Erythroblast (primary cell): ENCODE measurements at regions not wholly inside any gene's neighbourhood (a gene's known extent, or its start where the extent isn't known, plus 50 kb on each side); places are given as distances from the start of the nearest gene placed in this dataset.

Experiments used
- GATA1 ChIP-seq: IDR thresholded peaks from 2 replicates; pipeline ENCODE4 v1.6.1; 2011; ENCODE audit warnings: low read depth, mild to moderate bottlenecking, control low read depth, low read length, moderate library complexity
- POLR2A ChIP-seq: IDR thresholded peaks from 2 replicates; pipeline ENCODE4 v1.6.1; 2011; ENCODE audit warnings: mild to moderate bottlenecking, low read length

GRCh38 chr3:39657075-39657474 is 152.3 kb upstream of the MYRIP start:
- TF ChIP-seq POLR2A (no peak), GATA1 (no peak)
